Pulmonary artery endothelial cell (primary cell): ENCODE measurements at regions not wholly inside any gene's neighbourhood (a gene's known extent, or its start where the extent isn't known, plus 50 kb on each side); places are given as distances from the start of the nearest gene placed in this dataset.

Experiments used
- DNase-seq: peaks from one replicate; pipeline ENCODE4 v3.0.0-alpha.2; 2011; ENCODE audit warnings: low read depth, low spot score

DNA sequence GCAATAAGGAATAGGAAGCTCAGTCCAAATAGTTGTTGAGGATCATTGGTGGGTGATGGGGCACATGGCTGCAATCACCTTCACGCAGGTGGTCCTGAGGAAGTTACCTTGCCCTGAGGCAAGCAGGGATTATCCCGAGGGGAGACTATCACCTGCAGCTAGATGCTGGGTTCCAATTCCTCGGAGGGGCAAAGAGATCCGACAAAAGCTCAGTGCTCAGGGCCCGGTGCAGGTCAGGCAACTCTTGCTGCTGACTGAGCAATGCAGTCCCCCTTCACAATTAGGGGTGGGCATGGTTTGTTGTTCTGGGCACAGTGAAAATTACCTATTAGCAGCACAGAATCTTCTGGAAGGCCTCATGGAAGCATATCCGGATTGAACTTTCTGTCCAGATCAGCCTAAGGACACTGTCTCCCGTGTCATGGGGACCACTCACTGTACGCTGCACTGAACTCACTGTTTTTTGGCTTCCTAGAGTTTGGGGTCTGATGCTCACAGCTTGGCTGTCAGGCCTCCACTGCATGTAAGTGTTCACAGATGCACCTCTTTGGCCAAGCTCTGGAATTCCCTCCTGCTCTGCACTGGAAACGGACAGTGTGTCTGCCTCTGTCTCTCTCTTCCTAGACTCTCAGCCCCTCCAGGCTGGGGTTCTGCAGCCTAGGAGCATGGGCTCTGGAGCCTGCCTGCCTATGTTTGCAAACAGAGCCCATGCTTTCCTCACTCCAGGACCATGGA is 372.7 kb downstream of the ZNF536 start:
- DNase-seq, result no peak

DNA sequence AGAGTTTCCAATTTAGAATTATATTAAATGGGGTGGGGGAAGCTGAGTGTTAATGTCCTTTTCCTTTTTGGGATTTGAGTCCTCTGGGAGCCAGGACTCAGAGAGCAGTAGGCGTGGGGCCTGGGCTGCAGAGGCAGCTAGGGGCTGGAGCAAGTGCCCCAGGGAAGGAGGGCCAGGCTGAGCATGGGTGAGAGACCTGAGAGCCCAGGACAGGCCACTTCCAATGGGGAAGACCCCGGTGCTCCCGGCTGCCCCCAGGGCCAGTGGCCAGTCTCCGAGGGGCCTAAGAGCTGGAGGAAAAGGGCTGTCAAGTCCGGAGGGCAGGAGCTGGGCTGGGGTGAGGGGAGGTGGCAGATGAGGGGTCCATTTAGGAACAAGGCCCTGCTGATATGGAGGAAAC is 371.5 kb downstream of the ZNF536 start:
- no peak for DNase-seq

DNA sequence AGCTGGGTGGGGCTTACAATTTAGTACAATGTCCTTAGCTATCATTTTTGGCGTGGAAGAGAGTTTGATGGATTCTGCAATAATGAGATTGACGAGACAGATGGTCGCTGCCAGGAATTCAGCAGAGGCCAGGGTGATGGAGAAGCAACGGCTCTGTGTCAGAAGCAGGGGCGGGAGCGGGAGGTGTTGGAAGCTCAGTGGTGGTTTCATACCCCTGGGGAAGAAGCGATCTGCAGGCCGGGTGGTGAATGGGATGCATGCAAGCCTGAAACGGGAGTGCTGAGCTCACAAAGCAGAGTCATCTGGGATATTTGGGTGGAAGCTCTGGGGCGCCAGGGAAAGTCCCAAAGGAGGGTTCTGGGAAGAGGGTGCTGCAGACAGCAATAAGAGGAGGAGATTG is 370.8 kb downstream of the ZNF536 start:
- no peak for DNase-seq

DNA sequence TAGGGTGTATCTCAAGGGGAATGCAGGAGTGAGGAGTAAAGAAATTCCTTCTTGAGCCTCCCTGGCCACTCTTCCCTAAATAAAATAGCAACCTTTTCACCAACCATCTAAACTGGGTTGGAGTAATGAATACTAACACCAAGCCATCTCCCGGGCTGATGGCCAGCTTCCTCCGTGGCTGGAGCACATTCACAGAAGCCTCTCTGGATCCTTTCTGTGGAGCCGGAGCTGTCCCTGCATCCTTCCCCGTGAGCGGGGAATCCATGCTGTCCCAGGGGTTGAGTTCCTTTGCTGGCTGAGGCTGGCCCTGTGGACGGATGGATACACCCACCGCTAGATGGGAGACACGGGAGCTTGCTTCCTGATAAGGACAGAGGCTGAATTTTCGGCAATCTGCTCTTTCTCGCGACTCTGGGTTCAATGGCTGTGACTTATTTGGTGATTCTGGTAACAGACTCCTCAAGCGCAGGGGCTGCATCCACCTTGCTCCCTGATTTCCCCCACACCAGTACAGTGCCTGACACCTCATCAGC is 370.3 kb downstream of the ZNF536 start:
- no peak for DNase-seq

DNA sequence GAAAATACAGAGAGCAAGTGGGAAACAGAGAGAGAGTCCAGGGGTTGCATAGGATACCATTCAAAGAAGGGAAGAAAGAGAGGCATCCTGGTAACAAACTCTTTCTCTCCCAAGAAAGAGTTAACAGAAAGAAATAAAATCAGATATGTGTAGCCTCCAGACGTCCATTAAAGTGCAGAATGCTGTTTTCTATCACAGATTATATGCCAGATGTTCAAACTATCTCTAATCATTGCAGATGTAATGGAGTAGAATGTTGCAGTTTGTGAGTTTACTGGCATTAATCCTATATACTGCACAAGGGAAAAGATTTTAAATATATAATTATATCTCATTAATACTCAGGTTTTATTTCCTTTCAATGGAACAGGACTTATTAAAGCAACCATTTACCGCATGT is 369.4 kb downstream of the ZNF536 start:
- DNase-seq, result no peak

DNA sequence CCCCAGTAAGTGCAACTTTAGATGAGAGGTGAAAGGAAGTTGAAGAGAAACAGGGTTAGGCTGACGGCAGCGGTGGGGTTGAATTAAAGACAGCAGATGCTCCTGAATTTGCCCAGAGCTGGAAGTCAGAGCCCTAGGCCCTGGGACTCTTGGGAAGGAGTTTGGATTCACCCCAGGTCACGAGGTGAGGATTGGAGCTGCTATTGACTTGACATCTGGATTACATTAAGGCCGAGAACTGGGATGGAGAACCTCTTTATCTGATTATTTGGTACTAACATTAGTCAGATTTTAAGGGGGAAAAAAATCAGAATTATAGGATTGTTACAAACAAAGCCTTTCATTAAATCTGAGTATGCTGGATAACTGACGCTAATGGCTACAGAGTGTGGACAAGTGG is 367.2 kb downstream of the ZNF536 start:
- no peak for DNase-seq

DNA sequence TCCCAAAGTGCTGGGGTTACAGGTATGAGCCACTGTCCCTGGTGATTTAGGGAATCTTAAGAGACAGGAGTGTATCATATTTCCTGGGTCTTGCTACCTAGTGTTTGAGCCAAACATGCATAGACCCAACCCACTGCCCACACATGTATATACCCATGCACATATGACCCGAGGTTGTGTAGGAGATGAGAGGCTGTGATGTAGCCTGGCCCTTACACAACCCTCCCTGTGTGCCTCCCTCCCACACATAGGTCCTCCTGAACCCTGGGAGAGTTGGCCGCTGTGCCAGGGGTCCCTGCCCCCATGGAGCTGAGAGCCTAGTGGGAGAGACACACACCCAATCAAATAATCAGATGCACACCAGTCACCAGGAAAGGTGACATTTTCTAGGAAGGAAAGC is 365.9 kb downstream of the ZNF536 start:
- DNase-seq, result no peak

DNA sequence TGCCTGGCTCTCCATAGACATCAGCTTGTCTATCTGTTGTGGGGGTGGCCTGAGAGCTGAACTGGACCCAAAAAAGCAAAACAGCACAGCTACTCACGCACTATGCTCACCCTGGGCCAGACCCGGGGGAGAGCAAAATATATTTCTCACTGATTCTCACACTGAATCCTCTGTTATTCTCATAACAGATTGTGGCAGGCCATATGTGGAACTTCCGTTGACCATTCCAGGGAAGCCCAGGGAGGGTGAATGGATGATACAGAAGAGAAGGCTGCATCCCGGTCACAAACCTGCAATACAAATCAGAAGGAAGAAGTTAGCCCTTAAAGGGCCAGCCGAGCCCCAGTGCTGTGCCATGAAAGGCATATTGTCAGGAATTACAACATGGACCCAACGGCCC is 362.5 kb downstream of the ZNF536 start:
- no peak for DNase-seq

DNA sequence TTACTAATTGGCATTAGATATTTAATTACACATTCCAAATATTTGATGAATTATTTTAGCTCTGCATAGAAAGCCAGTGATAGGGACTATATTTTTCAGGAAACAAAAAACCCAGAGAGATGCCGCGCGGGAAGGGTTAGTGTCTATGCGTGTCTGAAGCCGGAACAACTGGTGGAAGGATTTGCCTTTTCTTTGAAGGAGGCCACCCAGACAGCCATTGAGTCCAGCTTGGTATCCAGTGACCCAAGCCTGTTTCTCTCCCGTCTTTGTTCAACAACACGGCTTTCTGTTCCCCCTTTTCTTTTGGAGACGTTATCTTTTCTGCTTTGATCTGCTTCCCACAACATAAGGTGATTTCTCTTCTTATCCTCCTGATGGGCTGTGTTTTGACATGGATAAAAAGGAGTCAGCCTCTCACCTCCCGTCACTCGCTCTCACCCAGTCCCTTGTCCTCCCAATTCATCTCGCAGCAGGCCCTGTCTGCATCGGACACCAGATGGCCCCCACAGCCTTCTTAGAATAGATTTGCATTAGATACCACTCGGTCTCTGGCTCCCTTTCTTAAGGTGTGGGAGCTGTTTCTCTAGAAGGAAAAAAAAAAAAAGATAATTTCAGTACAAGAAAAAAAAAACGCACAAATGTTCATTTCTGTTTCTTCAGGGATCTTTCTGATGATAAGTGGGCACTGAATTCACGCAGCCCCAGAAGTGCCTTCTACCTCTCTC is 361.8 kb downstream of the ZNF536 start:
- no peak for DNase-seq

DNA sequence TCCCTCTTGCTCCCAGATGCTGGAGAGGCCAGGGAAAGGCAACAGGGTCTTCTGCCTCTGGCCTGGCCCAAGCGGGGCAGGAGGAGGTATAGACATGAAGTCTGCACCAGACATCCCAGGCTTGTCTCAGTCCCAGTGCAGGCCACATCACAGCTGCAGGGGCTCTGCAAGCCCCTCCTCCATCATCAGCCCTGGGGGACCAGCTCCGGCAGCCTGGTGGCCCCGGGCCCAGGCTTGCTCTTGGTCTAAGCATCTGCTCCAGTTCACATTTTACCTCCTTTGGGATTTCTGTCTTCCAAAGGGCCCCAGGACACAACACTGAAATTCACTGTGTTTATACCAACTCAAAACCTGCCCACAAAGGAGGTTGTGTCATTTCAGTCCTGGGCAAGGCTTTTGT is 359.4 kb downstream of the ZNF536 start:
- no peak for DNase-seq

DNA sequence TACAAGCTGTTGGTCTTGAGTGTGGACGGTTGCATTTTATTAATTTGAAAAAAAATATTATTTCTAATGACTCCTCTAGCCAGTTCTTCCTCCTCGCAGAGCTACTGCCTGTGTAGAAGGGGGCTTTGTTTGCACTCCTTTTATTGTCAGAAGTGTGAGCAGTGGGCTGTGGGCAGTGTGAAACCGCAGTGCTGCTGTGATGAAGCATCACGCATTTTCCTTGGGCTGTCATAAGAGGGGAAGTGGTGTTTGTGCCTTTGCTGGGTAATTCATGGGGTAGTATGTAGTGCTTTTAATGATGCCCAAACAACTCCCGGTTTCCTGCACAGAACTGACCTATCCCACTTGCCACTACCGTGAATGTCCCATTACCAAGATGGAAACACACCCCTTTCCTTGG is 357.3 kb downstream of the ZNF536 start:
- DNase-seq, result no peak

DNA sequence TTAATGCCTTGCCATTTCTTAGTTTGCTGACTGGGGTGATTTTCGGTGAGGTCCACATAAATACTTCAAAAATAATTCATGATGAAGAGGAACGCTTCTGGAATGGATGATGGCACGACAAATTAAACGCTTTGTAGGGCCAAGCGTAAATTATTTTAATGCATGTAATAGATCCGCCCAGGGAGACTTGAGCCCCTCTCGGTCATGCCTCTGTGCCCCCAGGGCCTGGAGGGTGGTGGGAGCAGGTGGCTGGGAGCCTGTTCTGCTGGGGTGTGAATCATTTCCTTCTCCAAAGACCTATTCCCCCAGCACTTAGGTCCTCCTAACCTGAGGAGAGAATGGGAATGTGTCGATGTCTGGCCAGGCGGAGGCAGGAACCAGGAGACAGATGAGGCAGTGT is 350.6 kb downstream of the ZNF536 start:
- DNase-seq, result no peak

DNA sequence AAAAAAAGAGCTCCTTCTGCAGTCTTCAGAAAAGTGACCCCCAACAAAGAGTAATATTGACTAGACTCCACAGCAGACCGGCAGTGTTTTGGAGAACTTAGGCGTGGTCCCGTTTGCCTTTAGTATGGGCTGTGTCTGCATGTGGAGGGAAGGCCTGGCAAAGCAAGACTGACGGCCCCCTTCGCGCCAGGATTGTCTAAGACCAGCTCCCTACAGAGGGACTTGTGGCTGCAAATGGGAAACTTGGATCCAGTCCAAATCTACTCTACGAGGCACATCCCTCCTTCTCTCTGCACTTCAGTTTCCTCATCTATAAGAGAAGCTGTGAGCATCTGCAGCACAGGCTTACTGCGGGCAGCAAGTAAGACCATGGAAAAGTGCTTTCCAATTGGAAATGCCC is 350.0 kb downstream of the ZNF536 start:
- DNase-seq, result no peak

DNA sequence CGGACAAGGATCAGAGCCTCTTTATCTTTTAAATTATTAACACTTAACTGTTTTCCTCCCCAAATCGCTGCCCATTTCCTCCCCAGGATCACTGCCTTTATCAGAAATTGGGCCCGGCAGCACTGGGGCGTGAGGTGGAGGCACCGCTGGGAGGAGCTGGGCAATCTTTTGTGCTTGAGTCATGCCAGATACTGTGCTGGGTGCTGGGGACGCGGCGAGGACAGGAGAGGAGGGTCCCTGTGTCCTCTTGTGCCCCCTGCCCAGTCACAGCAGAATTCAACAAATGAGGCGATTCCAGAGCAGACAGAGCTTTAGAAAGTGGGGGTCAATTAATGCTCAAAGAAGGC is 347.8 kb downstream of the ZNF536 start:
- no peak for DNase-seq

DNA sequence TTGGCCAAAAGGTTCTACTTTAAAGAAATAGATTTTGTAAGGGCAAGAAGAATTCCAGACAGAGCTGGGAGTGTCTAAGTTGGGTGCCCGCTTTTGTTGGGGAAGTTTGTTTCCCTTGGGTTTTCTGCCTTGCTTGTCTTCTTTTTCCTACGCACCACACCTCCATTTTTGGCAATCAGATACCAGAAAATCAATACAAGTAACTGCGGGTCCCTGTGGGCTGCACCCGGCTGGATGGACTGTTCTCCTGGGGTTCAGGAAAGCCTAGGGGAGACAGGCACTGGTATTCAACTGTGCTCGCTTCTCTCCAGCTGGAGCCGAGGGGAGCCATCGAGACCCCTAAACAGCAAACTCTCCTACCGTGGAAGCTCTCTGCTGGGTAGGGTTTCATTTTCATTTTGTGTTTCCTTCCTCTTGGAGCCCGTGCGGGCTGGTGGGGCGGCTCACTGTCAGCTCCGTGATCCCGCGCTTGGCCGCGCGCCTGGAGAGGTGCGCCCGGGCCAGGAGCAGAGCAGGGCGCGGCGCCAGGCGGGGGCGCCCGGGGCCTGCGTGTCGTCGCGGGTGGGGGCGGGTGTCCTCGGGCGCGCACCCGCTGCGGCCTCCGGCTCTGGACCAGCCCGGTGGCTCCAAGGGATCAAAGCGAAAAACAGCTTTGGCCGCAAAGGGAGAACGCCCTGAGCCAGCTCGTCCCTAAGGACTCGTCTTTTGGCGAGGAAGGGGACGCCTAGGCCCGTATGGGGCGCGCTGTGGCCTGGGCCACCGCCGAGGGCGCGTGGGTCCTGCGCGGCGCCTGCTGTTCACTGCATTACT is 347.2 kb downstream of the ZNF536 start:
- DNase-seq, result no peak

DNA sequence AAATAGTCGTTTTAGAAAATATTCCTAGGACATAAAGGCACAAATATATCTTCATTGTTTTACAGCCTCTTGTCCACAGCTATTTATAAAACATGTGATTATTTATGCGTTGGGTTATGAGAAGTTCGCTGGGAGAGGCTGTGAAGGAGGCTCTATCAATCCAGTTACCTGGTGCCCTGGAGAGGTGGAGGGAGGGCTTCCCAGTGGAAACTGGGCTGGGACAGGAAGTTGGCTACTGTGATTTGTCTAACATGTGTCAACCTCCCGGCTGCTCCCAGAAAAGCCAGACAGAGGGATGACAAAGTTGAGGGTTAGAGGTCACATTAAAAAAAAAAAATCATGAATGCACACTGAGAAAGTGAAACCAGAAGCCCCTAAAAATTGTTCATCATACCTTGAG is 346.5 kb downstream of the ZNF536 start:
- no peak for DNase-seq

DNA sequence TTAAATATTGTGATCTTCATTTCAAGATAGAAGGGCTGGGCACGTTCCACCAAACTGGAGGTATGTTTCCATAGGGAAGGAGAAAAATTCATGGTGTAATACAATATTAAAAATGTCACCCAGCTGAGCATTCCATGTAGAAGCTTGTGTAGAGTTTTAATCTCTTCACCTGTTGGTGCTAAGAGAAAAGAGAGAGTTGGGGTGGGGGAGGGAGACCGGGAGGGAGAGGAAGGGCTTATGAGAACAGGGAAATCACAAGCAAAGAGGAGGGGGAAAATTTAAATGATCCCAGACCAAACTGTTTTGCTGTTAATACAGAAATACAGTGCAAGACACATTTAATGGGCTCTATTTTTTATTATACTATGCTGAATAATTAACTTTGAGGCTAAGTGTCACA is 345.8 kb downstream of the ZNF536 start:
- no peak for DNase-seq

DNA sequence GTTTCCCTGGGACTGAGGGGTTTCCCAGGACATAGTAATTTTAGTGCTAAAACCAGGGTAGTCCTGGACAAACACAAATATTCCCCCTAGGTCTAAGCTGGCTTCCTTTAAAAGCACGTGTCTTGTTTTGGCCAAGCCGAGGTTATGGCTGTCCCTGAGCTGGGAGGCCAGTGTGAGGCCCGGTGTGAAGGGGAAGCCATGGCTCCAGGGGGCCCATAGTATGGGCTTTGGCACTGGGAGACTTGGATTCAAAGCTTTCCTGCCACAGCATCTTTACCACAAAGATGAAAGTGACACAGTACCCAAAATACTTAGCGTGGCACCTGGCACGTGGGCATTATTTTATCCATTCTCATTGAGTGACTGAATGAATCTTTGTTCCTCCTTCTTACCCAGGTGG is 345.2 kb downstream of the ZNF536 start:
- DNase-seq, result no peak

DNA sequence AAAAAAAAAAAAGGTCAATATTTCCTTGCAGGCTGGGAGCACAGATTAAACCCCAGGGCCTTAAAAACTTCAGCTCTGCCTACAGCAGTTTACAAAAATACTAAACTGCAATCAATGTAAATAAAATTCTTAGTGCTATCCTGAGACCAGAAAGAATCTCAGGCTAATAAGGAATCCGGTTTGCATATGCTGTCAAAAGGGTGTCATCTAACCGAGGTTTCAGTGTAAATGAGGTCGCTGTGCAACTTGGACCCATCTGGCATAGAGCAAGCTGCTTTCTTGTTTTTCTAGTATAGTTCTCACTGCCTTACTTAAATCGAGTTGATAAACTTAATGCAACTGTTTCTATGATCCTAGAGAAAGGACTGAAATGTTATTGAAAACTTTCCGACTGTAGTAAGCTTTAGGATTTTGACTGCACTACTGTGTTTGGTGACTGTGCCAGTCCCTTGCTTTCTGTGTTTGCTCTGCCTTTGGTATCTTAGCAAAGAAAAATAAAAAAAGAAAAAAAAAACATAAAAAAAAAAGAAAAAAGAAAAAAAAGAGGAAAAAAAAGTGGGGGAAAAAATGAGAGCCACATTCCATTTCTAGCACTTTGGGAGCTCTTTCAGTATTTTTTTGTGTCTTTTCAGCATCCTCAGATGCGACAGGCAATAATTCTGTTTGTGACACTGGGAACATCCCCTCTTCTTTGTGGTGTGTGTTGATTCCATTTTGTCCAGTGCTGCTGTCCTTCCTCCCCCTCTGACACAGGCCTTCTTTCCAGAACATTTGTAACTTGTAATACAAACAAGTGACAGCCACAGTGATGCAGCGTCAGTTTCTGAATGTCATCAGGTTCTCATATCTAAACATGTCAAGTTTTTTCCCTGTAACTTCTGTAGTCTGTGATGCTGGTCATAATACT is 340.5 kb downstream of the ZNF536 start:
- DNase-seq, result no peak

DNA sequence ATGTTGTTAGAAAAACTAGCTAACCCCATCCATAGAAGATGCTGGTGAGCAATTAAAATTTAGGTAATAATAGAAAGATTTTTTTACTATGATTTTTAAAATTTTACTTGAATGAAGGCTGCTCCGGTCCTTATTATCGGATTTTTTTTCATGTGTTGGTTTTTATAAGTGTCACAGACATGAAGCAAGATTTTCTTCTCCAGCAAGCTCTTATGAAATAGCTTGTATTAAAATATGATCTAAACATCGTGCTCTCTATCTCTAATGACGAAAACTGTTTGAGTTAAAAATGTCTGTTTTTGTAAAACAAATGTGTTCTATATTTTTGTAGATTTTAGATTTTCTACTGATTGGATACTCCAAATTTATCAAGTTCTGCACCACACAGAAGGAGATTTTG is 339.6 kb downstream of the ZNF536 start:
- DNase-seq, result no peak

DNA sequence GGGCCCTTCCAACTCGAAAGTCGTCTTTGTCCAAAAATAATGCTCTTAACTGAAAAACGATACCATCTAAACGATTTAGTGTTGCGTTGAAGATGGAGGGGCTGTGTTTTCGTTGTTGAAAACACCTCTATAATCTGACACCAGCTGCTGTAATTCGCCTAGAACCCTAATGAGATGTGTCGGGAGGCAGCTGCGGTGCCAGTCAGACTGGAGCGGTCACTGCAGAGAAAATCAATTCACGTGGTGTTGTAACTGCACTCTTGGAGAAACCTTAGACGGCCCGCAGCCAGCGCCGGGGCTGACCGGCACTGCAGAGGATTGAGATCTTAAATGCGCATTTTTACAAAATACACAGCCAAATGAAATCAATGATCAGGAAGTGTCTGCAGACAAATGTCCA is 339.1 kb downstream of the ZNF536 start:
- DNase-seq, result no peak
